ENCODE measurements at regions not wholly inside any gene's neighbourhood (a gene's known extent, or its start where the extent isn't known, plus 50 kb on each side); places are given as distances from the start of the nearest gene placed in this dataset.

DNA sequence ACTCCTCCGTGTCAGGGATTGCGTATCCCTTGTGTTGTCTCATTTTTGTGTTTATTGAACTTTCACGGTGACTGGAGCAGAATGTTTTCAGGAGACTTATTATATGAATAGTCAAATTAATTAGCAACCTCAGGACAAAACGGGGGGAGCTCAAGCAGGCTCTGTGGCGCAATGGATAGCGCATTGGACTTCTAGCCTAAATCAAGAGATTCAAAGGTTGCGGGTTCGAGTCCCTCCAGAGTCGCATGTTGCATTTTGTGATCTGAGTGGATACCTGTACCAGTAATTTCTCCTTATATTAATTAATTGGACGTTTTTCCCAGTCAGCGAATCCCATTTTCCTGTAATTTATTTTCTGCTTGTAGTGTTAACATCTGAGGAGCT is 89.1 kb upstream of the ZNF184 start:
- TF ChIP-seq, protein P1, sequence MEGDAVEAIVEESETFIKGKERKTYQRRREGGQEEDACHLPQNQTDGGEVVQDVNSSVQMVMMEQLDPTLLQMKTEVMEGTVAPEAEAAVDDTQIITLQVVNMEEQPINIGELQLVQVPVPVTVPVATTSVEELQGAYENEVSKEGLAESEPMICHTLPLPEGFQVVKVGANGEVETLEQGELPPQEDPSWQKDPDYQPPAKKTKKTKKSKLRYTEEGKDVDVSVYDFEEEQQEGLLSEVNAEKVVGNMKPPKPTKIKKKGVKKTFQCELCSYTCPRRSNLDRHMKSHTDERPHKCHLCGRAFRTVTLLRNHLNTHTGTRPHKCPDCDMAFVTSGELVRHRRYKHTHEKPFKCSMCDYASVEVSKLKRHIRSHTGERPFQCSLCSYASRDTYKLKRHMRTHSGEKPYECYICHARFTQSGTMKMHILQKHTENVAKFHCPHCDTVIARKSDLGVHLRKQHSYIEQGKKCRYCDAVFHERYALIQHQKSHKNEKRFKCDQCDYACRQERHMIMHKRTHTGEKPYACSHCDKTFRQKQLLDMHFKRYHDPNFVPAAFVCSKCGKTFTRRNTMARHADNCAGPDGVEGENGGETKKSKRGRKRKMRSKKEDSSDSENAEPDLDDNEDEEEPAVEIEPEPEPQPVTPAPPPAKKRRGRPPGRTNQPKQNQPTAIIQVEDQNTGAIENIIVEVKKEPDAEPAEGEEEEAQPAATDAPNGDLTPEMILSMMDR (IDR thresholded peaks at IDR 0.05), result no peak
- TF ChIP-seq POLR2A (IDR thresholded peaks at IDR 0.05), result no peak

Measured in uterus (tissue), 2 donors.